Cardiac fibroblast (primary cell): ENCODE measurements at regions not wholly inside any gene's neighbourhood (a gene's known extent, or its start where the extent isn't known, plus 50 kb on each side); places are given as distances from the start of the nearest gene placed in this dataset.

Experiments
- DNase-seq, 2 donors: peaks; one replicate each; pipeline versions ENCODE4 v3.0.0 to v3.0.0-alpha.2; 2010; ENCODE audit warnings: low read depth in 2 of 2
- H3K4me3 ChIP-seq, 2 donors: replicated peaks in 1 of 2; 1 replicate in 1 of 2; 2 replicates in 1 of 2; pipeline ENCODE4 v1.5.1; 2011; ENCODE audit warnings: low read depth in 2 of 2, low read length in 2 of 2, mild to moderate bottlenecking in 2 of 2, moderate library complexity in 1 of 2
- CTCF ChIP-seq: IDR thresholded peaks from one replicate; pipeline ENCODE4 v1.5.1; 2011; ENCODE audit warnings: low read depth, mild to moderate bottlenecking, low read length, inconsistent platforms

GRCh38 chr17:77692571-77693161 is 265.8 kb upstream of the TNRC6C start:
- DNase-seq, result peak; percentile 9 to 52
- H3K4me3 ChIP-seq, result no peak overlapping the region
- TF ChIP-seq CTCF, result no peak

- DNase-seq, result no peak
- no peak for TF ChIP-seq CTCF
- no peak overlapping the region for H3K4me3 ChIP-seq
Observed at GRCh38 chr17:77693301-77693700, 265.2 kb upstream of the TNRC6C start.

GRCh38 chr17:77693776-77694175 is 264.7 kb upstream of the TNRC6C start:
- TF ChIP-seq CTCF, result no peak
- no peak for DNase-seq
- H3K4me3 ChIP-seq, result no peak overlapping the region

- TF ChIP-seq CTCF, result no peak
- no peak for DNase-seq
- H3K4me3 ChIP-seq, result no peak overlapping the region
Observed at GRCh38 chr17:77694391-77695363, 263.8 kb upstream of the TNRC6C start.

GRCh38 chr17:77695386-77695785 is 263.1 kb upstream of the TNRC6C start:
- DNase-seq, result no peak
- no peak for TF ChIP-seq CTCF
- no peak overlapping the region for H3K4me3 ChIP-seq

GRCh38 chr17:77696151-77696720 is 262.3 kb upstream of the TNRC6C start:
- TF ChIP-seq CTCF, result no peak
- no peak overlapping the region for H3K4me3 ChIP-seq
- no peak for DNase-seq
